ENCODE measurements at regions not wholly inside any gene's neighbourhood (a gene's known extent, or its start where the extent isn't known, plus 50 kb on each side); places are given as distances from the start of the nearest gene placed in this dataset.

DNA sequence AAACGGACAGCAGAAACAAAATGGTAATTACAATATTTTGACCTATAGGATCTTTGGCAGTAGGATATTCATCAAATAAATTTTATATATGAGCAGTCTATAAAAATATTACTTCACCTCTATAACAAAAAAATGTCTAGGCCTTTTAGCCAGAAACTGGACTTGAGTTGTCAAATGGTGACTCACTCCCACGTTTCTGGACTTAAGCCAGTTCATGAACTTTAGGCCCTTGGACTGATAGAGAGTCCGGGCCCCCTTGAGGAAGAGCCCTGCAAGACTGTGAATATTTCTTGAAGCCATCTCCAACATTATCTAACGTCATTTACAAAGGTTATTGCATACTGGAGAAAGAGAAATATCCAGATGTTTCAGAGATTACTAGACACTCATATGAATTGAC lies 106.8 kb upstream of the FAM47A start:
- TF ChIP-seq EZH2 (IDR thresholded peaks at IDR 0.05; ENCODE audit: borderline replicate concordance, low read length), result no peak
- TF ChIP-seq, protein P1, sequence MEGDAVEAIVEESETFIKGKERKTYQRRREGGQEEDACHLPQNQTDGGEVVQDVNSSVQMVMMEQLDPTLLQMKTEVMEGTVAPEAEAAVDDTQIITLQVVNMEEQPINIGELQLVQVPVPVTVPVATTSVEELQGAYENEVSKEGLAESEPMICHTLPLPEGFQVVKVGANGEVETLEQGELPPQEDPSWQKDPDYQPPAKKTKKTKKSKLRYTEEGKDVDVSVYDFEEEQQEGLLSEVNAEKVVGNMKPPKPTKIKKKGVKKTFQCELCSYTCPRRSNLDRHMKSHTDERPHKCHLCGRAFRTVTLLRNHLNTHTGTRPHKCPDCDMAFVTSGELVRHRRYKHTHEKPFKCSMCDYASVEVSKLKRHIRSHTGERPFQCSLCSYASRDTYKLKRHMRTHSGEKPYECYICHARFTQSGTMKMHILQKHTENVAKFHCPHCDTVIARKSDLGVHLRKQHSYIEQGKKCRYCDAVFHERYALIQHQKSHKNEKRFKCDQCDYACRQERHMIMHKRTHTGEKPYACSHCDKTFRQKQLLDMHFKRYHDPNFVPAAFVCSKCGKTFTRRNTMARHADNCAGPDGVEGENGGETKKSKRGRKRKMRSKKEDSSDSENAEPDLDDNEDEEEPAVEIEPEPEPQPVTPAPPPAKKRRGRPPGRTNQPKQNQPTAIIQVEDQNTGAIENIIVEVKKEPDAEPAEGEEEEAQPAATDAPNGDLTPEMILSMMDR (conservative IDR thresholded peaks at IDR 0.05 in 1 of 2, IDR thresholded peaks at IDR 0.05 in 1 of 2; ENCODE audit: extremely low read depth in 1 of 2, insufficient read depth in 1 of 2, low read depth in 1 of 2, low read length in 2 of 2), result no peak

Measured in mammary epithelial cell (primary cell).